Neural crest cell (in vitro differentiated cells): ENCODE measurements at regions not wholly inside any gene's neighbourhood (a gene's known extent, or its start where the extent isn't known, plus 50 kb on each side); places are given as distances from the start of the nearest gene placed in this dataset.

Source experiments
- DNase-seq: peaks from one replicate; pipeline ENCODE4 v3.0.0; 2021; ENCODE audit warnings: low read depth, mixed read lengths, low spot score
- H3K27ac Mint-ChIP-seq: one replicate; pipeline ENCODE4 v1.8.0; 2021; ENCODE audit warnings: mild to moderate bottlenecking, mixed read lengths; ENCODE audit not compliant: unreplicated experiment
- H3K27me3 Mint-ChIP-seq: 2 replicates; pipeline ENCODE4 v1.8.0; 2021; ENCODE audit warnings: low read depth, mild to moderate bottlenecking, mixed read lengths
- H3K36me3 Mint-ChIP-seq: 2 replicates; pipeline ENCODE4 v1.8.0; 2021; ENCODE audit warnings: low read depth, mild to moderate bottlenecking, mixed read lengths
- H3K4me1 Mint-ChIP-seq: 2 replicates; pipeline ENCODE4 v1.8.0; 2021; ENCODE audit warnings: mixed read lengths
- H3K4me3 Mint-ChIP-seq: one replicate; pipeline ENCODE4 v1.8.0; 2021; ENCODE audit warnings: mild to moderate bottlenecking, mixed read lengths
- H3K9me3 Mint-ChIP-seq: 2 replicates; pipeline ENCODE4 v1.8.0; 2021; ENCODE audit warnings: mixed read lengths
- TF ChIP-seq, protein P1 (sequence below): fragments of 200-600 bp; sonication (generic); conservative IDR thresholded peaks from 2 replicates; pipeline ENCODE4 v1.5.0; 2021; ENCODE audit warnings: antibody characterized with exemption, mild to moderate bottlenecking

- no peaks in the 10 kb centered on the region for H3K27me3 Mint-ChIP-seq
- TF ChIP-seq, protein P1, sequence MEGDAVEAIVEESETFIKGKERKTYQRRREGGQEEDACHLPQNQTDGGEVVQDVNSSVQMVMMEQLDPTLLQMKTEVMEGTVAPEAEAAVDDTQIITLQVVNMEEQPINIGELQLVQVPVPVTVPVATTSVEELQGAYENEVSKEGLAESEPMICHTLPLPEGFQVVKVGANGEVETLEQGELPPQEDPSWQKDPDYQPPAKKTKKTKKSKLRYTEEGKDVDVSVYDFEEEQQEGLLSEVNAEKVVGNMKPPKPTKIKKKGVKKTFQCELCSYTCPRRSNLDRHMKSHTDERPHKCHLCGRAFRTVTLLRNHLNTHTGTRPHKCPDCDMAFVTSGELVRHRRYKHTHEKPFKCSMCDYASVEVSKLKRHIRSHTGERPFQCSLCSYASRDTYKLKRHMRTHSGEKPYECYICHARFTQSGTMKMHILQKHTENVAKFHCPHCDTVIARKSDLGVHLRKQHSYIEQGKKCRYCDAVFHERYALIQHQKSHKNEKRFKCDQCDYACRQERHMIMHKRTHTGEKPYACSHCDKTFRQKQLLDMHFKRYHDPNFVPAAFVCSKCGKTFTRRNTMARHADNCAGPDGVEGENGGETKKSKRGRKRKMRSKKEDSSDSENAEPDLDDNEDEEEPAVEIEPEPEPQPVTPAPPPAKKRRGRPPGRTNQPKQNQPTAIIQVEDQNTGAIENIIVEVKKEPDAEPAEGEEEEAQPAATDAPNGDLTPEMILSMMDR: no peak
- no peak for DNase-seq
- H3K36me3 Mint-ChIP-seq: peaks cover 2% of the 10 kb centered on the region
- H3K4me3 Mint-ChIP-seq: no peak overlapping the region
- H3K4me1 Mint-ChIP-seq: peaks cover 23% of the 10 kb centered on the region
- peaks cover 12% of the 10 kb centered on the region for H3K9me3 Mint-ChIP-seq
- no peak overlapping the region for H3K27ac Mint-ChIP-seq
These were observed 61.7 kb upstream of the AKAP13 start for GRCh38 chr15:85318732-85319076.

DNA sequence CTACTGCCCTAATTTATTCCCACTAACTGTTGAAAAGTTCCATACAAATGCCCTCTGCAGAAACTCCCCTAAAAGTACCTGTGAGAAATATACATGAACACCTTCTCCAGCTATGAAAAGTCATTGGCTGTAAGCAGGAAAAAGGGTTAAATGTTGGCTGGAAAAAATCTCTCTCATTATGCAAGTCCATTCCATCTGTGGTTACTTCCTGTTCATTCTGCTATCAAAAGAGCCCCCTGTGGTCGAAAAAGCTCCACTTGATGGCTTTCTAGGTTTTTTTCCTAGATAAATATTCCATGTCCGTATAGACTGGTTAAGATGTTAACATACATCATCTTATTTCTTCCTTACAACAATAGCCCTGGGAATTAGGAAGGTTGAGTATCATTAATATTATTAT lies 56.2 kb upstream of the AKAP13 start:
- no peak for DNase-seq
- no peak overlapping the region for H3K4me3 Mint-ChIP-seq
- no peak overlapping the region for H3K27ac Mint-ChIP-seq
- peaks cover 2% of the 10 kb centered on the region for H3K36me3 Mint-ChIP-seq
- peaks cover 10% of the 10 kb centered on the region for H3K9me3 Mint-ChIP-seq
- TF ChIP-seq, protein P1: no peak
- no peaks in the 10 kb centered on the region for H3K27me3 Mint-ChIP-seq
- peaks cover 19% of the 10 kb centered on the region for H3K4me1 Mint-ChIP-seq

- Mint-ChIP-seq H3K27ac (no peak overlapping the region), H3K9me3 (peaks cover 7% of the 10 kb centered on the region), H3K4me1 (peaks cover 33% of the 10 kb centered on the region), H3K36me3 (peaks cover 2% of the 10 kb centered on the region), H3K27me3 (no peaks in the 10 kb centered on the region), H3K4me3 (no peak overlapping the region)
- TF ChIP-seq, protein P1: no peak
- no peak for DNase-seq
These were observed 54.6 kb upstream of the AKAP13 start for GRCh38 chr15:85325834-85326233.

GRCh38 chr15:85326291-85326690 lies 54.1 kb upstream of the AKAP13 start:
- TF ChIP-seq, protein P1: no peak
- H3K4me1 Mint-ChIP-seq: peaks cover 37% of the 10 kb centered on the region
- H3K9me3 Mint-ChIP-seq: peaks cover 5% of the 10 kb centered on the region
- H3K36me3 Mint-ChIP-seq: peaks cover 2% of the 10 kb centered on the region
- no peaks in the 10 kb centered on the region for H3K27me3 Mint-ChIP-seq
- H3K27ac Mint-ChIP-seq: no peak overlapping the region
- H3K4me3 Mint-ChIP-seq: no peak overlapping the region
- no peak for DNase-seq

DNA sequence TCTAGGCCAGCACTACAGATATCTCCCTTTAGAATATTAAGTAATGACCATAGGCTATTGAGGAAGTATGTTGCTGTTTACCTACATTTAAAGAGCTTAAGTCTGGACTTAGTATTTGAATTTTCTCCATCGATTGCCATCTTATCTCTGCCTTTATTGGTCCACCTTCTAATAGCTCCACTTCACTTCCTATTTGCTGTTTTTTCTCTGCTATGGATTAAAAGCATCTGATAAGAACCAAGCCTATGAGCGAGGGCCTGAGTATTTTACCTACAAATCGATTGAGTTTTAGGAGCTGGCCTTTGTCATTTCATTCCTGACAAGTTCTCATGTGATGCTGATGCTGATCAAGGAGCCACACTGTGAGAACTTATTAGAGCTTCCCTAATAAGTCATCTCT lies 52.6 kb upstream of the AKAP13 start:
- H3K4me3 Mint-ChIP-seq: no peak overlapping the region
- peaks cover 2% of the 10 kb centered on the region for H3K9me3 Mint-ChIP-seq
- TF ChIP-seq, protein P1: no peak
- DNase-seq: no peak
- no peak overlapping the region for H3K27ac Mint-ChIP-seq
- no peaks in the 10 kb centered on the region for H3K27me3 Mint-ChIP-seq
- peaks cover 39% of the 10 kb centered on the region for H3K4me1 Mint-ChIP-seq
- peaks cover 2% of the 10 kb centered on the region for H3K36me3 Mint-ChIP-seq
